Heart left ventricle (tissue), 16 donors: ENCODE measurements at regions not wholly inside any gene's neighbourhood (a gene's known extent, or its start where the extent isn't known, plus 50 kb on each side); places are given as distances from the start of the nearest gene placed in this dataset.

Experiments used
- ATAC-seq, 4 donors: fragments of 200-7000 bp; cut with Tn5 transposase; one replicate each; pipeline ENCODE4 v1.9.1; 2020 to 2022; ENCODE audit warnings: moderate library complexity in 4 of 4, mild to moderate bottlenecking in 3 of 4, moderate number of reproducible peaks in 1 of 4
- DNase-seq, 5 donors: peaks; one replicate each; pipeline ENCODE4 v3.0.0-alpha.2; 2020
- H3K27ac ChIP-seq, 12 donors: fragments of 200-600 bp; sonication (generic) in 4 of 12; one replicate each; pipeline versions ENCODE4 v1.5.0 to v1.8.0; 2016 to 2022; ENCODE audit warnings: mild to moderate bottlenecking in 2 of 12
- H3K27me3 ChIP-seq, 9 donors: fragments of 200-600 bp; sonication (generic) in 2 of 9; one replicate each; pipeline versions ENCODE4 v1.5.1 to v1.8.0; 2016 to 2022; ENCODE audit warnings: mild to moderate bottlenecking in 3 of 9
- H3K36me3 ChIP-seq, 9 donors: fragments of 200-600 bp; sonication (generic) in 2 of 9; one replicate each; pipeline versions ENCODE4 v1.5.0 to v1.8.0; 2018 to 2022; ENCODE audit warnings: mild to moderate bottlenecking in 2 of 9
- H3K4me1 ChIP-seq, 12 donors: fragments of 200-600 bp; sonication (generic) in 4 of 12; one replicate each; pipeline versions ENCODE4 v1.5.0 to v1.8.0; 2016 to 2022; ENCODE audit warnings: mild to moderate bottlenecking in 3 of 12
- H3K4me3 ChIP-seq, 12 donors: fragments of 200-600 bp; sonication (generic) in 4 of 12; one replicate each; pipeline versions ENCODE4 v1.5.0 to v1.8.0; 2017 to 2022; ENCODE audit warnings: mild to moderate bottlenecking in 9 of 12, moderate library complexity in 4 of 12
- H3K9me3 ChIP-seq, 12 donors: fragments of 200-600 bp; sonication (generic) in 4 of 12; one replicate each; pipeline versions ENCODE4 v1.5.0 to v1.8.0; 2016 to 2022; ENCODE audit warnings: mild to moderate bottlenecking in 1 of 12
- POLR2A ChIP-seq, 2 donors: fragments of 450-650 bp; IDR thresholded peaks; one replicate each; pipeline ENCODE4 v1.6.1; 2017; ENCODE audit warnings: antibody characterized with exemption in 2 of 2, mild to moderate bottlenecking in 2 of 2, moderate library complexity in 2 of 2
- WGBS, 4 donors: extraction: QIAGEN DNeasy Blood & Tissue Kit in 2 of 4; methylation state at CpG; one replicate each; pipeline versions ENCODE4 v1.1.5 to v1.1.7; 2013 to 2018; 5-methylcytosine and 5-hydroxymethylcytosine counted together
- intact Hi-C, 10 donors: fragments of 100-400 bp; cut with DNase I; formaldehyde crosslinking; loops; one replicate each; pipeline versions ENCODE4 v1.11.1 to v1.14.2; 2022
- TF ChIP-seq, protein P1 (sequence below), 12 donors: fragments of 200-600 bp; sonication (generic) in 4 of 12; IDR thresholded peaks; one replicate each; pipeline versions ENCODE4 v1.5.0 to v1.8.0; 2018 to 2022; ENCODE audit warnings: antibody characterized with exemption in 12 of 12, mild to moderate bottlenecking in 5 of 12
- donor health status: ischemic (EF 13 %, LVEDD 7.1; RV severe dilation, severe dysfunction).
- donor health status: healthy with polysubstance abuse.
- donor health status: DM: no; HTN: yes; CAD: no.
- donor health status: DM: no; HTN: no; CAD: no.
- donor health status: ischemic (EF 25% LVEDD 6.9; RV normal size, moderate dysfunction).
- donor health status: ischemic (EF 25% LVEDD 5.7; RV mildly dilated, moderate dysfunction).
- donor health status: healthy.
- donor health status: DM: yes; HTN: yes; CAD: no.
- donor health status: ischemic (EF 35%, LVEDD 5.7; RV mildly dilated, moderate dysfunction).
- donor health status: nonischemic (EF 11% LVEDD 7.7; RV severe dilation, severe dysfunction).
- donor health status: DM: yes; HTN: yes; CAD: no.
- donor health status: PGD.
- donor health status: ischemic (EF 29% LVEDD 5.4; RV normal size, mild dysfunction).
- donor health status: nonischemic (EF 23%, LVEDD 6.1; RV moderate dilation, normal function).

- ATAC-seq = no peak
- intact Hi-C loops = no loop called here
- no peaks in the 10 kb centered on the region for H3K36me3 ChIP-seq
- no peak overlapping the region for H3K4me3 ChIP-seq
- H3K9me3 ChIP-seq = no peaks in the 10 kb centered on the region
- no peak overlapping the region for H3K27ac ChIP-seq
- WGBS, 4 donors = 69 to 97% (median 76%) methylated on average over 5 of the region's 5 CpGs
- no peaks in the 10 kb centered on the region for H3K4me1 ChIP-seq
- DNase-seq = no peak
- TF ChIP-seq POLR2A (IDR thresholded peaks at IDR 0.05) = no peak
- TF ChIP-seq, protein P1, sequence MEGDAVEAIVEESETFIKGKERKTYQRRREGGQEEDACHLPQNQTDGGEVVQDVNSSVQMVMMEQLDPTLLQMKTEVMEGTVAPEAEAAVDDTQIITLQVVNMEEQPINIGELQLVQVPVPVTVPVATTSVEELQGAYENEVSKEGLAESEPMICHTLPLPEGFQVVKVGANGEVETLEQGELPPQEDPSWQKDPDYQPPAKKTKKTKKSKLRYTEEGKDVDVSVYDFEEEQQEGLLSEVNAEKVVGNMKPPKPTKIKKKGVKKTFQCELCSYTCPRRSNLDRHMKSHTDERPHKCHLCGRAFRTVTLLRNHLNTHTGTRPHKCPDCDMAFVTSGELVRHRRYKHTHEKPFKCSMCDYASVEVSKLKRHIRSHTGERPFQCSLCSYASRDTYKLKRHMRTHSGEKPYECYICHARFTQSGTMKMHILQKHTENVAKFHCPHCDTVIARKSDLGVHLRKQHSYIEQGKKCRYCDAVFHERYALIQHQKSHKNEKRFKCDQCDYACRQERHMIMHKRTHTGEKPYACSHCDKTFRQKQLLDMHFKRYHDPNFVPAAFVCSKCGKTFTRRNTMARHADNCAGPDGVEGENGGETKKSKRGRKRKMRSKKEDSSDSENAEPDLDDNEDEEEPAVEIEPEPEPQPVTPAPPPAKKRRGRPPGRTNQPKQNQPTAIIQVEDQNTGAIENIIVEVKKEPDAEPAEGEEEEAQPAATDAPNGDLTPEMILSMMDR (IDR thresholded peaks at IDR 0.05) = no peak
- peaks cover 0 to 4% (median 0%) of the 10 kb centered on the region in 9 donors for H3K27me3 ChIP-seq
Observed at GRCh38 chr10:70964245-70964644, 75.9 kb upstream of the PCBD1 start.

DNA sequence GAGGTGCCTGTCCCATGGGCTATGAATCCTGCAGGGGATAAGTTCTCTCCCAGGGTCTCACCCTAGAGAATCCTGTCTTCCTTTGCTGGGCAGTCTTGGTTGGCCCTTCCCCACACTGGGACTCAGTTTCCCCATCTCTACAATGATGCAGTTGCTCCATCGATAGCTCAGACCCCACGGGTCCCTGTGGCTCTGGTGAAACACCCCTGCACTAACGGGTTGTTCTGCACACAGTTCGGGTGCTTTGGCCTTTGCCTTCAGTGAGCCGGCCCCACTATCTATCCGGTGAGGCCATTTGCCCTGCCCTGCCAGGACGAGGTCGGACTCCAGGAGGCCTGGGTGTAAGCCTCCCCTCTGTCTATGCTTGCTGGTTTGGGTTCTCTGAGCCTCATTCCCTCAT is 76.5 kb upstream of the PCBD1 start:
- TF ChIP-seq, protein P1 (IDR thresholded peaks at IDR 0.05) = no peak
- TF ChIP-seq POLR2A (IDR thresholded peaks at IDR 0.05) = no peak
- ATAC-seq (no peak), DNase-seq (no peak)
- Histone ChIP-seq H3K36me3 (no peaks in the 10 kb centered on the region), H3K9me3 (no peaks in the 10 kb centered on the region), H3K4me3 (no peak overlapping the region), H3K27ac (no peak overlapping the region), H3K4me1 (no peaks in the 10 kb centered on the region), H3K27me3 (peaks cover 0 to 4% (median 0%) of the 10 kb centered on the region in 9 donors)
- 79 to 95% (median 91%) methylated on average over 5 to 8 of the region's 8 CpGs for WGBS, 4 donors
- intact Hi-C loops = no loop called here

- Histone ChIP-seq H3K27me3 (peaks cover 0 to 4% (median 0%) of the 10 kb centered on the region in 9 donors), H3K4me3 (no peak overlapping the region), H3K27ac (no peak overlapping the region), H3K36me3 (no peaks in the 10 kb centered on the region), H3K4me1 (no peaks in the 10 kb centered on the region), H3K9me3 (no peaks in the 10 kb centered on the region)
- TF ChIP-seq POLR2A (IDR thresholded peaks at IDR 0.05) = no peak
- TF ChIP-seq, protein P1 (IDR thresholded peaks at IDR 0.05) = no peak
- WGBS, 4 donors = 87 to 95% (median 93%) methylated on average over 7 to 8 of the region's 8 CpGs
- intact Hi-C loops = no loop called here
- no peak for ATAC-seq
- DNase-seq = no peak
Observed at GRCh38 chr10:70965566-70965965, 77.2 kb upstream of the PCBD1 start.

DNA sequence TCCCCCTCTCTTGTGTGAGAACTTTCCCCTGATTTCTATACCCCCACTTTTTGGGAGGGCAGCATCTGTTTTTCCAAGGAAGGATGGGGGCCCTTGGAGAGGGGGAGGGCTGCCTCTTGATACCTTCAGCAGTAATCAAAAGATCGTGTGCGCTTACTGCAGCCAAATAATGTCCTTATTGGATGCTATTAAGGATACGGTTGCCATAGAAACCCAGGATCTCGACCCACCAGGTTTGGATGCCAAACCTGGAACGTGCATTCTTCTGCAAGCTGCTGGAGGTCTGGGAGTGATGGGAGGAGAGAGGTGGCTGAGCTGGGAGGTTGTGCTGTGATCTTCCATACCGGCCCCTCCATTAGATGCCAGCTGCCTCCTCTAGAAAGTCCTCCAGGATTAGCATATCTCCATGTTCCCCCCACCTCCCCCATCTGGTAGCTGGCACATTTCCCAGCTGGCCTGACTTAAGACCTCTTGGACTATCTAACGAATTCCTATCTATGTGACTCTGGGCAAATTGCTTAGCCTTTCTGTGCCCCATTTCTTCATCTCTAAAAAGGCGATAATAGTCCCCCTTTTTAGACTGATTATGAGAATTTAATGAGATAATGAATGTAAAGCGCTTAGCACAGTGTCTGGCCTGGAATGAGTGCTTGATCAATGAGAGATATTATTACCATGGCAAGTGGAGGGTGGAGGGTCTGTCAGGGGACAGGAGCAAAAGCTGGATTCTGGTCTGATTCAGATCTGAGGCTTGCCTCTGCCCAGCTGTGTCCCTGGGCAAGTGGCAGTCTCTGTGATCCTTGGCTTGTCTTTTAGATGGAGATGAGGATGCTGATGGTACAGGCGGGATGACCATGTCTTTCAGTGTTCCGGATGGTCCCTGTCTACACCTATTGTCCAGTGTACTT is 78.5 kb upstream of the PCBD1 start:
- Histone ChIP-seq H3K9me3 (peaks cover 0 to 12% (median 0%) of the 10 kb centered on the region in 12 donors), H3K27ac (no peak overlapping the region), H3K36me3 (no peaks in the 10 kb centered on the region), H3K4me1 (no peaks in the 10 kb centered on the region), H3K4me3 (no peak overlapping the region), H3K27me3 (peaks cover 0 to 4% (median 0%) of the 10 kb centered on the region in 9 donors)
- no peak for ATAC-seq
- no peak for TF ChIP-seq POLR2A (IDR thresholded peaks at IDR 0.05)
- TF ChIP-seq, protein P1 (IDR thresholded peaks at IDR 0.05) = no peak
- intact Hi-C loops = no loop called here
- DNase-seq = no peak
- WGBS, 4 donors = 76 to 86% (median 83%) methylated on average over 11 of the region's 11 CpGs
